OCI-LY7 (cell line): ENCODE measurements at regions not wholly inside any gene's neighbourhood (a gene's known extent, or its start where the extent isn't known, plus 50 kb on each side); places are given as distances from the start of the nearest gene placed in this dataset.

Experiments
- BruUV-seq: library from RNA; stranded (reverse); fragments of 400-500 nt; replicated peaks from 2 replicates; lab custom pipeline; 2021; lab: Mats Ljungman, UMichigan
- CTCF ChIA-PET: fragments of 300-600 bp; sonication (Branson Sonifier 250); formaldehyde crosslinking; loops from one replicate; lab custom pipeline; 2022; ENCODE audit warnings: antibody characterized with exemption; ENCODE audit not compliant: unreplicated experiment; lab: Charles Lee
- POLR2A ChIA-PET: fragments of 300-600 bp; sonication (Branson Sonifier 250); formaldehyde crosslinking; loops from one replicate; lab custom pipeline; 2022; ENCODE audit warnings: antibody characterized with exemption; lab: Charles Lee
- DNase-seq: peaks from one replicate; pipeline ENCODE4 v3.0.0-alpha.2; 2015; ENCODE audit warnings: low spot score
- H2AFZ ChIP-seq: fragments of 200-600 bp; sonication (generic), shearing (Covaris generic); 2 replicates; pipeline ENCODE4 v1.6.1; 2014; ENCODE audit warnings: mild to moderate bottlenecking, antibody characterized with exemption, low read length, moderate library complexity
- H3K27ac ChIP-seq: fragments of 200-600 bp; sonication (generic); 2 replicates; pipeline ENCODE4 v1.5.1; 2014; ENCODE audit warnings: mixed run types, low read depth, mild to moderate bottlenecking, moderate library complexity, low read length, inconsistent platforms; ENCODE audit not compliant: poor library complexity, severe bottlenecking
- H3K36me3 ChIP-seq: fragments of 200-600 bp; sonication (generic); 2 replicates; pipeline ENCODE4 v1.6.1; 2014; ENCODE audit warnings: mild to moderate bottlenecking, antibody characterized with exemption, low read length, moderate library complexity, mixed read lengths; ENCODE audit not compliant: insufficient read depth
- H3K4me1 ChIP-seq: fragments of 200-600 bp; sonication (generic); 2 replicates; pipeline ENCODE4 v1.5.1; 2014; ENCODE audit warnings: mild to moderate bottlenecking, low read length; ENCODE audit not compliant: insufficient read depth, poor library complexity, severe bottlenecking
- H3K4me2 ChIP-seq: fragments of 200-600 bp; sonication (generic); 2 replicates; pipeline ENCODE4 v1.6.1; 2014; ENCODE audit warnings: mild to moderate bottlenecking, low read length
- H3K4me3 ChIP-seq: fragments of 200-600 bp; sonication (generic); 2 replicates; pipeline ENCODE4 v1.5.1; 2014; ENCODE audit warnings: mild to moderate bottlenecking, low read depth, low read length; ENCODE audit not compliant: poor library complexity, severe bottlenecking
- H3K79me2 ChIP-seq: fragments of 200-600 bp; sonication (generic); 2 replicates; pipeline ENCODE4 v1.6.1; 2016; ENCODE audit warnings: low read depth, mild to moderate bottlenecking, low read length, moderate library complexity, mixed read lengths; ENCODE audit not compliant: insufficient read depth
- H3K9me2 ChIP-seq: fragments of 200-600 bp; sonication (generic); 2 replicates; pipeline ENCODE4 v1.6.1; 2016; ENCODE audit warnings: mild to moderate bottlenecking, low read length, mixed read lengths; ENCODE audit not compliant: insufficient read depth
- H3K9me3 ChIP-seq: fragments of 200-600 bp; sonication (generic); 2 replicates; pipeline ENCODE4 v1.6.1; 2014; ENCODE audit warnings: mild to moderate bottlenecking, mixed run types, low read length, mixed read lengths
- H4K20me1 ChIP-seq: fragments of 200-600 bp; sonication (generic); 2 replicates; pipeline ENCODE4 v1.6.1; 2014; ENCODE audit warnings: mild to moderate bottlenecking, antibody characterized with exemption, low read length, moderate library complexity, mixed read lengths; ENCODE audit not compliant: insufficient read depth
- CTCF ChIP-seq: fragments of 200-600 bp; sonication (generic); conservative IDR thresholded peaks from 2 replicates; pipeline ENCODE4 v1.5.1; 2014; ENCODE audit warnings: mild to moderate bottlenecking, antibody characterized with exemption, low read length, moderate library complexity, mixed read lengths
- EZH2phosphoT487 ChIP-seq: fragments of 200-600 bp; sonication (generic); IDR thresholded peaks from 2 replicates; pipeline ENCODE4 v1.6.1; 2018; ENCODE audit warnings: low read depth, borderline replicate concordance, mild to moderate bottlenecking, mixed run types, antibody characterized with exemption, low read length, moderate library complexity, mixed read lengths
- intact Hi-C: fragments of 100-400 bp; cut with micrococcal nuclease; formaldehyde crosslinking; loops from one replicate; pipeline ENCODE4 v1.10.0; 2022; ENCODE audit not compliant: unreplicated experiment

- Histone ChIP-seq H2AFZ (no peak overlapping the region), H4K20me1 (no peaks in the 10 kb centered on the region), H3K4me3 (no peak overlapping the region), H3K36me3 (no peaks in the 10 kb centered on the region), H3K4me2 (no peak overlapping the region), H3K9me2 (no peaks in the 10 kb centered on the region), H3K9me3 (no peaks in the 10 kb centered on the region), H3K4me1 (no peaks in the 10 kb centered on the region), H3K79me2 (no peaks in the 10 kb centered on the region), H3K27ac (no peak overlapping the region)
- TF ChIP-seq EZH2phosphoT487: no peak
- ChIA-PET CTCF (no interaction called here), POLR2A (interaction anchor here (0.5 to 0.6 kb wide), 2 partner anchors 31 to 930 kb away, joined by 3 read pairs; no protein-coding TSS in a partner anchor)
- no peak for DNase-seq
- intact Hi-C loops: no loop called here
- BruUV-seq: no TSS peak
These were observed 59.3 kb upstream of the LHX8 start for GRCh38 chr1:75074831-75075395.

GRCh38 chr1:75079538-75080290, 54.5 kb upstream of the LHX8 start:
- Histone ChIP-seq H3K4me1 (no peaks in the 10 kb centered on the region), H4K20me1 (no peaks in the 10 kb centered on the region), H3K9me2 (no peaks in the 10 kb centered on the region), H3K4me2 (no peak overlapping the region), H3K27ac (no peak overlapping the region), H3K79me2 (no peaks in the 10 kb centered on the region), H3K9me3 (no peaks in the 10 kb centered on the region), H3K36me3 (no peaks in the 10 kb centered on the region), H2AFZ (no peak overlapping the region), H3K4me3 (no peak overlapping the region)
- ChIA-PET POLR2A (no interaction called here), CTCF (no interaction called here)
- intact Hi-C loops: no loop called here
- no TSS peak for BruUV-seq
- TF ChIP-seq EZH2phosphoT487 (no peak), CTCF (no peak)
- DNase-seq: no peak

GRCh38 chr1:75083223-75083622, 51.0 kb upstream of the LHX8 start:
- no peaks in the 10 kb centered on the region for H3K9me3 ChIP-seq
- DNase-seq: no peak
- H3K4me3 ChIP-seq: no peak overlapping the region
- no peak overlapping the region for H3K4me2 ChIP-seq
- H3K79me2 ChIP-seq: no peaks in the 10 kb centered on the region
- intact Hi-C loops: no loop called here
- H4K20me1 ChIP-seq: no peaks in the 10 kb centered on the region
- no peaks in the 10 kb centered on the region for H3K36me3 ChIP-seq
- H3K4me1 ChIP-seq: no peaks in the 10 kb centered on the region
- TF ChIP-seq CTCF (no peak), EZH2phosphoT487 (no peak)
- no peaks in the 10 kb centered on the region for H3K9me2 ChIP-seq
- POLR2A ChIA-PET: no interaction called here
- no TSS peak for BruUV-seq
- H3K27ac ChIP-seq: no peak overlapping the region
- H2AFZ ChIP-seq: no peak overlapping the region
- CTCF ChIA-PET: no interaction called here
